HEK293T (cell line): ENCODE measurements at regions not wholly inside any gene's neighbourhood (a gene's known extent, or its start where the extent isn't known, plus 50 kb on each side); places are given as distances from the start of the nearest gene placed in this dataset.

Experiments
- CTCF ChIA-PET: fragments of 350-600 bp; formaldehyde crosslinking; extraction: SDS; loops from one replicate; lab custom pipeline; 2021; ENCODE audit warnings: antibody characterized with exemption, inconsistent platforms; lab: Yijun Ruan, JAX
- POLR2A ChIA-PET: fragments of 350-600 bp; formaldehyde crosslinking; extraction: SDS; loops from one replicate; lab custom pipeline; 2020; ENCODE audit warnings: antibody characterized with exemption, inconsistent platforms; lab: Yijun Ruan, JAX
- DNase-seq: peaks from one replicate; pipeline ENCODE4 v3.0.0; 2012; ENCODE audit warnings: mixed read lengths; ENCODE audit errors: extremely low spot score
- ARNT ChIP-seq: fragments of 450-650 bp; IDR thresholded peaks from 2 replicates; pipeline ENCODE4 v1.6.1; 2017; ENCODE audit warnings: mild to moderate bottlenecking
- BHLHE40 ChIP-seq: fragments of 450-650 bp; IDR thresholded peaks from 2 replicates; pipeline ENCODE4 v1.6.1; 2016; ENCODE audit warnings: mild to moderate bottlenecking, moderate library complexity, borderline replicate concordance
- CTBP1 ChIP-seq: fragments of 450-650 bp; IDR thresholded peaks from 2 replicates; pipeline ENCODE4 v1.6.1; 2016; ENCODE audit warnings: borderline replicate concordance
- ELF4 ChIP-seq: fragments of 450-650 bp; IDR thresholded peaks from 2 replicates; pipeline ENCODE4 v1.6.1; 2017; ENCODE audit warnings: antibody characterized with exemption
- FOXA1 ChIP-seq: fragments of 450-650 bp; IDR thresholded peaks from 2 replicates; pipeline ENCODE4 v1.6.1; 2016; ENCODE audit warnings: mild to moderate bottlenecking
- FOXK2 ChIP-seq: fragments of 450-650 bp; IDR thresholded peaks from 2 replicates; pipeline ENCODE4 v1.6.1; 2016; ENCODE audit warnings: mild to moderate bottlenecking
- FOXM1 ChIP-seq: fragments of 450-650 bp; IDR thresholded peaks from 2 replicates; pipeline ENCODE4 v1.6.1; 2017; ENCODE audit warnings: mild to moderate bottlenecking, borderline replicate concordance
- HDGF ChIP-seq: fragments of 450-650 bp; IDR thresholded peaks from 2 replicates; pipeline ENCODE4 v1.6.1; 2017; ENCODE audit warnings: antibody characterized with exemption, borderline replicate concordance
- L3MBTL2 ChIP-seq: fragments of 450-650 bp; conservative IDR thresholded peaks from 2 replicates; pipeline ENCODE4 v1.6.1; 2016; ENCODE audit warnings: mild to moderate bottlenecking
- LEF1 ChIP-seq: fragments of 450-650 bp; IDR thresholded peaks from 2 replicates; pipeline ENCODE4 v1.6.1; 2017; ENCODE audit warnings: mild to moderate bottlenecking, borderline replicate concordance
- NFRKB ChIP-seq: fragments of 450-650 bp; IDR thresholded peaks from 2 replicates; pipeline ENCODE4 v1.6.1; 2016; ENCODE audit warnings: mild to moderate bottlenecking, moderate library complexity
- PKNOX1 ChIP-seq: fragments of 450-650 bp; IDR thresholded peaks from 2 replicates; pipeline ENCODE4 v1.6.1; 2016
- SP1 ChIP-seq: fragments of 450-650 bp; IDR thresholded peaks from 2 replicates; pipeline ENCODE4 v1.6.1; 2017
- SUZ12 ChIP-seq: fragments of 450-650 bp; IDR thresholded peaks from 2 replicates; pipeline ENCODE4 v1.6.1; 2016; ENCODE audit warnings: mild to moderate bottlenecking
- TARDBP ChIP-seq: fragments of 450-650 bp; IDR thresholded peaks from 2 replicates; pipeline ENCODE4 v1.6.1; 2016
- ZNF384 ChIP-seq: fragments of 450-650 bp; IDR thresholded peaks from 2 replicates; pipeline ENCODE4 v1.6.1; 2016

GRCh38 chr13:29934531-29935308 is 84.3 kb upstream of the UBL3 start:
- ChIA-PET CTCF (interaction anchor here (0.6 to 1.8 kb wide), 3 partner anchors 9 to 11 kb away, joined by 3 to 8 read pairs (median 4); no protein-coding TSS in a partner anchor), POLR2A (no interaction called here)
- TF ChIP-seq TARDBP: no peak
- TF ChIP-seq ARNT: no peak
- no peak for TF ChIP-seq ZNF384
- TF ChIP-seq HDGF: no peak
- TF ChIP-seq CTBP1: no peak
- no peak for TF ChIP-seq L3MBTL2
- no peak for TF ChIP-seq FOXA1
- no peak for TF ChIP-seq FOXK2
- TF ChIP-seq LEF1: no peak
- TF ChIP-seq ELF4: no peak
- TF ChIP-seq NFRKB: no peak
- TF ChIP-seq SP1: no peak
- TF ChIP-seq PKNOX1: no peak
- TF ChIP-seq FOXM1: no peak
- no peak for TF ChIP-seq SUZ12
- TF ChIP-seq BHLHE40: no peak
- no peak for DNase-seq

GRCh38 chr13:29933401-29933800 is 83.0 kb upstream of the UBL3 start:
- POLR2A ChIA-PET: no interaction called here
- no peak for DNase-seq
- CTCF ChIA-PET: interaction anchor here (0.6 kb wide), 1 partner anchor 88 kb away, joined by 3 read pairs; no protein-coding TSS in a partner anchor
- no peak for TF ChIP-seq L3MBTL2
- no peak for TF ChIP-seq ZNF384
- no peak for TF ChIP-seq TARDBP

- POLR2A ChIA-PET: no interaction called here
- TF ChIP-seq SUZ12 (no peak), ARNT (no peak), SP1 (no peak), ELF4 (no peak), FOXK2 (no peak), TARDBP (no peak), LEF1 (no peak)
- DNase-seq: no peak
Measured at GRCh38 chr13:29931696-29932095, 81.3 kb upstream of the UBL3 start.

GRCh38 chr13:29929062-29929847 is 78.8 kb upstream of the UBL3 start:
- ChIA-PET CTCF (no interaction called here), POLR2A (no interaction called here)
- TF ChIP-seq SP1 (no peak), CTBP1 (no peak), LEF1 (no peak), HDGF (no peak), L3MBTL2 (no peak), FOXA1 (no peak), SUZ12 (no peak)
- no peak for DNase-seq

More at GRCh38 chr13:29931696-29932095, 81.3 kb upstream of the UBL3 start:
- CTCF ChIA-PET: no interaction called here

- ChIA-PET CTCF (no interaction called here), POLR2A (no interaction called here)
- TF ChIP-seq NFRKB (no peak), TARDBP (no peak), LEF1 (no peak), SP1 (no peak), CTBP1 (no peak), HDGF (no peak), ARNT (no peak), SUZ12 (no peak), L3MBTL2 (no peak), FOXM1 (no peak), FOXK2 (no peak)
- no peak for DNase-seq
Measured at GRCh38 chr13:29926098-29926476, 75.7 kb upstream of the UBL3 start.

GRCh38 chr13:29925457-29926097 is 75.2 kb upstream of the UBL3 start:
- ChIA-PET POLR2A (no interaction called here), CTCF (interaction anchor here (0.9 to 3.3 kb wide), 2 partner anchors 9 to 186 kb away, joined by 3 to 11 read pairs; no protein-coding TSS in a partner anchor)
- DNase-seq: no peak
- no peak for TF ChIP-seq ZNF384
